Mammary epithelial cell (primary cell): ENCODE measurements at regions not wholly inside any gene's neighbourhood (a gene's known extent, or its start where the extent isn't known, plus 50 kb on each side); places are given as distances from the start of the nearest gene placed in this dataset.

Source experiments
- EZH2 ChIP-seq: IDR thresholded peaks from 2 replicates; pipeline ENCODE4 v1.6.1; 2012; ENCODE audit warnings: low read length, inconsistent platforms, borderline replicate concordance
- TF ChIP-seq, protein P1 (sequence below), 2 donors: IDR thresholded peaks in 1 of 2; conservative IDR thresholded peaks in 1 of 2; 2 replicates each; pipeline ENCODE4 v1.5.1; 2011 to 2012; ENCODE audit warnings: inconsistent platforms in 2 of 2, low read length in 2 of 2, mild to moderate bottlenecking in 2 of 2, control low read depth in 1 of 2, low read depth in 1 of 2; ENCODE audit not compliant: insufficient read depth in 1 of 2; ENCODE audit errors: extremely low read depth in 1 of 2

DNA sequence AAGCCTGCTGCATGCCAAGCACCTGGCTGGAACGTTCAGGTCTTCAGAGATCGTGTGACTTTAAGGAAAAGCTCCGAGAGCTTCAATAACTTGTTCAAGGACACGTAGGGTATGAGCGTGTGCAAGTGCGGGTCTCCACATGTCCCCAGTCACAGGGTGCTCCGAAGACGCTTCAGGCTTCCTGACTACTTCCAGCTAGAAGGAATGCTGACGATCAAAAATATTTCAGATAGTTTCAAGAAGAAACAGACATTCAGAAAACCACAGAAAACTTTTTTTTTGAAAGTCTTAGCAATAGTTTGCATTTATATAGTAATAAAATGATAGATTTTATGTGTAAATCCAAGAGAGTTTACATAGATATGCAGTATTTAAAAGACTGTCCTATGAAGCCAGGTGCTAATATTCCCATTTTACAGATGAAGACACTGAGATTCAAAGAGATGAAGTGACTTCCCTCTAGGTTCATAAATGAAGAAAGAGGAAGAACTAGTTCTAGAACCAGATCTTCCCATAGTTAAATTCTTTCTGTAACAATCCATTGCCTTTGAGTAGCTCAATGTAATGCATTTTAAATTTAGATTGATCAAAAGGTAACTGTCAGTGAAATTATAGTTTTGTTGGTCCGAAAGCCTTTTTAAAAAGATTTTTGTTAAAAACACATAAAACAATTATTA lies 247.6 kb downstream of the MYLK4 start:
- TF ChIP-seq, protein P1, sequence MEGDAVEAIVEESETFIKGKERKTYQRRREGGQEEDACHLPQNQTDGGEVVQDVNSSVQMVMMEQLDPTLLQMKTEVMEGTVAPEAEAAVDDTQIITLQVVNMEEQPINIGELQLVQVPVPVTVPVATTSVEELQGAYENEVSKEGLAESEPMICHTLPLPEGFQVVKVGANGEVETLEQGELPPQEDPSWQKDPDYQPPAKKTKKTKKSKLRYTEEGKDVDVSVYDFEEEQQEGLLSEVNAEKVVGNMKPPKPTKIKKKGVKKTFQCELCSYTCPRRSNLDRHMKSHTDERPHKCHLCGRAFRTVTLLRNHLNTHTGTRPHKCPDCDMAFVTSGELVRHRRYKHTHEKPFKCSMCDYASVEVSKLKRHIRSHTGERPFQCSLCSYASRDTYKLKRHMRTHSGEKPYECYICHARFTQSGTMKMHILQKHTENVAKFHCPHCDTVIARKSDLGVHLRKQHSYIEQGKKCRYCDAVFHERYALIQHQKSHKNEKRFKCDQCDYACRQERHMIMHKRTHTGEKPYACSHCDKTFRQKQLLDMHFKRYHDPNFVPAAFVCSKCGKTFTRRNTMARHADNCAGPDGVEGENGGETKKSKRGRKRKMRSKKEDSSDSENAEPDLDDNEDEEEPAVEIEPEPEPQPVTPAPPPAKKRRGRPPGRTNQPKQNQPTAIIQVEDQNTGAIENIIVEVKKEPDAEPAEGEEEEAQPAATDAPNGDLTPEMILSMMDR (conservative IDR thresholded peaks at IDR 0.05 in 1 of 2, IDR thresholded peaks at IDR 0.05 in 1 of 2; ENCODE audit: extremely low read depth in 1 of 2, insufficient read depth in 1 of 2, low read depth in 1 of 2, low read length in 2 of 2) = no peak
- TF ChIP-seq EZH2 = no peak
